K562 (cell line): ENCODE measurements at regions not wholly inside any gene's neighbourhood (a gene's known extent, or its start where the extent isn't known, plus 50 kb on each side); places are given as distances from the start of the nearest gene placed in this dataset.

Experiments
- BRD4 ChIP-seq: fragments of 200-600 bp; sonication (generic); IDR thresholded peaks from 2 replicates; pipeline ENCODE4 v1.6.1; 2017; ENCODE audit warnings: inconsistent platforms
- CREM ChIP-seq: IDR thresholded peaks from 2 replicates; pipeline ENCODE4 v1.6.1; 2014; ENCODE audit warnings: antibody characterized with exemption, low read depth
- FUS ChIP-seq: fragments of 200-400 bp; formaldehyde crosslinking; optimal IDR thresholded peaks from 2 replicates; pipeline ENCODE3; 2017; ENCODE audit warnings: low read depth, low read length
- MEF2A ChIP-seq: IDR thresholded peaks from 2 replicates; pipeline ENCODE4 v1.6.1; 2011; ENCODE audit warnings: low read depth, mild to moderate bottlenecking, low read length, moderate library complexity; ENCODE audit not compliant: control insufficient read depth
- NFRKB ChIP-seq: fragments of 450-650 bp; IDR thresholded peaks from 2 replicates; pipeline ENCODE4 v1.6.1; 2016; ENCODE audit warnings: low read depth
- SNRNP70 ChIP-seq: fragments of 200-400 bp; formaldehyde crosslinking; optimal IDR thresholded peaks from 2 replicates; pipeline ENCODE3; 2017; ENCODE audit warnings: low read depth, low read length
- SRF ChIP-seq, 2 experiments: fragments of 250-450, 450-650 bp in 1 of 2; sonication (Bioruptor Pico) in 1 of 2; sonication (generic) in 1 of 2; formaldehyde crosslinking; IDR thresholded peaks; 2 replicates each; pipeline versions ENCODE4 v1.5.0 to v1.5.1; 2020 to 2022; ENCODE audit warnings: mild to moderate bottlenecking in 1 of 2, missing genetic modification reagents in 1 of 2
- TSC22D4 ChIP-seq: fragments of 450-650 bp; IDR thresholded peaks from 2 replicates; pipeline ENCODE4 v1.6.1; 2016; ENCODE audit warnings: missing genetic modification characterization, missing biosample characterization, control low read depth
- ZC3H4 ChIP-seq: sonication (generic); formaldehyde crosslinking; IDR thresholded peaks from 2 replicates; pipeline ENCODE4 v1.9.0; 2021; ENCODE audit warnings: missing genetic modification reagents, borderline replicate concordance
- ZC3H8 ChIP-seq: fragments of 450-650 bp; IDR thresholded peaks from 2 replicates; pipeline ENCODE4 v1.6.1; 2017
- ZNF133 ChIP-seq: fragments of 250-450 bp; sonication (Bioruptor Pico); IDR thresholded peaks from 2 replicates; pipeline ENCODE4 v1.4.0; 2020; ENCODE audit warnings: mild to moderate bottlenecking
- ZNF282 ChIP-seq: sonication (generic); formaldehyde crosslinking; IDR thresholded peaks from 2 replicates; pipeline ENCODE4 v1.8.1; 2023; ENCODE audit warnings: missing genetic modification reagents
- TF ChIP-seq, protein P1 (sequence below): fragments of 250-450 bp; sonication (Bioruptor Pico); IDR thresholded peaks from 2 replicates; pipeline ENCODE4 v1.8.0; 2022; ENCODE audit warnings: inconsistent platforms
- TF ChIP-seq, protein P2 (sequence below): fragments of 450-650 bp; IDR thresholded peaks from 2 replicates; pipeline ENCODE4 v1.6.1; 2016; ENCODE audit warnings: low read depth
- TF ChIP-seq, protein P3 (sequence below), 2 experiments: fragments of 450-650 bp in 1 of 2; IDR thresholded peaks; 2 replicates each; pipeline ENCODE4 v1.6.1; 2011 to 2017; ENCODE audit warnings: low read depth in 2 of 2, antibody characterized with exemption in 1 of 2, borderline replicate concordance in 1 of 2, low read length in 1 of 2, mild to moderate bottlenecking in 1 of 2, mixed read lengths in 1 of 2; ENCODE audit not compliant: control insufficient read depth in 1 of 2

DNA sequence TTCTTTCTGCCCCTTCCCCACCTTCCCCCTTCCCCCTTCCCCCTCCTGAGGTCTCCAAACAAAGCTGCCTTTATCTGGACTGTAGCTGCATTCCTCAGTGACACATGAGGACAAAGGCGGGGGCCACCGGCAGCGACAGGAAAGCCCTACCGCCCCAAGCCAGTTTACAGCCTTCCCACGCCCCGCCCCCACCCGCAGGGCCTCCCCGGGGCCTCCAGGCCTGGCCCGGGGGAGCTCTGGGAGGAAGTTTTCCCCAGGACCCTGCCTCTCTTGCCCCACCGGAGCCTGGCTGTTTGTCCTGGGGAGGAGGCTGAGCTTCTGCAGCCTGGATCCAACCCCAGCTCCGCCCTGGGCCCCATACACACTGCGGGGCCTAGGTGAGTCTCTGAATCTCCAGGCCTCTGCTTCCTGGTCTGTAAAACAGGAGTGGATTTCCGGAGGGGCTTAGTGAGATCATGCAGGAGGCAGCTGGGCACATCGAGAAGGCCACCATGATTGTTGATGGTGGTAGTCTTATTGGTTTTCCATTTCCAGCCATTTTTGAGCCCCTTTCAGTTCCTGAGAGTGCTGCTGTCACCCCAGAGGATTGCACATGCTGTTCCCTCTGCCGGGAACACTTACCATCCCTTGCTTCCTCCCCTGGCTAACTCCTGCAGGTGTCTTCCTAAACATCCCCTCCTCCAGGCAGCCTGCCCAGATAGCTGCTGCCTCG lies 130.7 kb downstream of the MN1 start (continued):
- TF ChIP-seq, protein P1, sequence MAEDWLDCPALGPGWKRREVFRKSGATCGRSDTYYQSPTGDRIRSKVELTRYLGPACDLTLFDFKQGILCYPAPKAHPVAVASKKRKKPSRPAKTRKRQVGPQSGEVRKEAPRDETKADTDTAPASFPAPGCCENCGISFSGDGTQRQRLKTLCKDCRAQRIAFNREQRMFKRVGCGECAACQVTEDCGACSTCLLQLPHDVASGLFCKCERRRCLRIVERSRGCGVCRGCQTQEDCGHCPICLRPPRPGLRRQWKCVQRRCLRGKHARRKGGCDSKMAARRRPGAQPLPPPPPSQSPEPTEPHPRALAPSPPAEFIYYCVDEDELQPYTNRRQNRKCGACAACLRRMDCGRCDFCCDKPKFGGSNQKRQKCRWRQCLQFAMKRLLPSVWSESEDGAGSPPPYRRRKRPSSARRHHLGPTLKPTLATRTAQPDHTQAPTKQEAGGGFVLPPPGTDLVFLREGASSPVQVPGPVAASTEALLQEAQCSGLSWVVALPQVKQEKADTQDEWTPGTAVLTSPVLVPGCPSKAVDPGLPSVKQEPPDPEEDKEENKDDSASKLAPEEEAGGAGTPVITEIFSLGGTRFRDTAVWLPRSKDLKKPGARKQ (CRISPR knock-in tag) = no peak
- TF ChIP-seq MEF2A (no peak), TSC22D4 (tag) (no peak), FUS (no peak), BRD4 (0 out of 2 replicates have a peak, but pooled peaks have one; percentile 47), SRF (CRISPR knock-in tag; IDR thresholded peaks at IDR 0.05) (no peak), SNRNP70 (no peak), ZNF282 (no peak), ZC3H8 (no peak), ZC3H4 (CRISPR knock-in tag) (no peak), CREM (peak; percentile 33; the same call in 1 of the 2 replicates), ZNF133 (no peak), NFRKB (peak; percentile 79)
- TF ChIP-seq, protein P2, sequence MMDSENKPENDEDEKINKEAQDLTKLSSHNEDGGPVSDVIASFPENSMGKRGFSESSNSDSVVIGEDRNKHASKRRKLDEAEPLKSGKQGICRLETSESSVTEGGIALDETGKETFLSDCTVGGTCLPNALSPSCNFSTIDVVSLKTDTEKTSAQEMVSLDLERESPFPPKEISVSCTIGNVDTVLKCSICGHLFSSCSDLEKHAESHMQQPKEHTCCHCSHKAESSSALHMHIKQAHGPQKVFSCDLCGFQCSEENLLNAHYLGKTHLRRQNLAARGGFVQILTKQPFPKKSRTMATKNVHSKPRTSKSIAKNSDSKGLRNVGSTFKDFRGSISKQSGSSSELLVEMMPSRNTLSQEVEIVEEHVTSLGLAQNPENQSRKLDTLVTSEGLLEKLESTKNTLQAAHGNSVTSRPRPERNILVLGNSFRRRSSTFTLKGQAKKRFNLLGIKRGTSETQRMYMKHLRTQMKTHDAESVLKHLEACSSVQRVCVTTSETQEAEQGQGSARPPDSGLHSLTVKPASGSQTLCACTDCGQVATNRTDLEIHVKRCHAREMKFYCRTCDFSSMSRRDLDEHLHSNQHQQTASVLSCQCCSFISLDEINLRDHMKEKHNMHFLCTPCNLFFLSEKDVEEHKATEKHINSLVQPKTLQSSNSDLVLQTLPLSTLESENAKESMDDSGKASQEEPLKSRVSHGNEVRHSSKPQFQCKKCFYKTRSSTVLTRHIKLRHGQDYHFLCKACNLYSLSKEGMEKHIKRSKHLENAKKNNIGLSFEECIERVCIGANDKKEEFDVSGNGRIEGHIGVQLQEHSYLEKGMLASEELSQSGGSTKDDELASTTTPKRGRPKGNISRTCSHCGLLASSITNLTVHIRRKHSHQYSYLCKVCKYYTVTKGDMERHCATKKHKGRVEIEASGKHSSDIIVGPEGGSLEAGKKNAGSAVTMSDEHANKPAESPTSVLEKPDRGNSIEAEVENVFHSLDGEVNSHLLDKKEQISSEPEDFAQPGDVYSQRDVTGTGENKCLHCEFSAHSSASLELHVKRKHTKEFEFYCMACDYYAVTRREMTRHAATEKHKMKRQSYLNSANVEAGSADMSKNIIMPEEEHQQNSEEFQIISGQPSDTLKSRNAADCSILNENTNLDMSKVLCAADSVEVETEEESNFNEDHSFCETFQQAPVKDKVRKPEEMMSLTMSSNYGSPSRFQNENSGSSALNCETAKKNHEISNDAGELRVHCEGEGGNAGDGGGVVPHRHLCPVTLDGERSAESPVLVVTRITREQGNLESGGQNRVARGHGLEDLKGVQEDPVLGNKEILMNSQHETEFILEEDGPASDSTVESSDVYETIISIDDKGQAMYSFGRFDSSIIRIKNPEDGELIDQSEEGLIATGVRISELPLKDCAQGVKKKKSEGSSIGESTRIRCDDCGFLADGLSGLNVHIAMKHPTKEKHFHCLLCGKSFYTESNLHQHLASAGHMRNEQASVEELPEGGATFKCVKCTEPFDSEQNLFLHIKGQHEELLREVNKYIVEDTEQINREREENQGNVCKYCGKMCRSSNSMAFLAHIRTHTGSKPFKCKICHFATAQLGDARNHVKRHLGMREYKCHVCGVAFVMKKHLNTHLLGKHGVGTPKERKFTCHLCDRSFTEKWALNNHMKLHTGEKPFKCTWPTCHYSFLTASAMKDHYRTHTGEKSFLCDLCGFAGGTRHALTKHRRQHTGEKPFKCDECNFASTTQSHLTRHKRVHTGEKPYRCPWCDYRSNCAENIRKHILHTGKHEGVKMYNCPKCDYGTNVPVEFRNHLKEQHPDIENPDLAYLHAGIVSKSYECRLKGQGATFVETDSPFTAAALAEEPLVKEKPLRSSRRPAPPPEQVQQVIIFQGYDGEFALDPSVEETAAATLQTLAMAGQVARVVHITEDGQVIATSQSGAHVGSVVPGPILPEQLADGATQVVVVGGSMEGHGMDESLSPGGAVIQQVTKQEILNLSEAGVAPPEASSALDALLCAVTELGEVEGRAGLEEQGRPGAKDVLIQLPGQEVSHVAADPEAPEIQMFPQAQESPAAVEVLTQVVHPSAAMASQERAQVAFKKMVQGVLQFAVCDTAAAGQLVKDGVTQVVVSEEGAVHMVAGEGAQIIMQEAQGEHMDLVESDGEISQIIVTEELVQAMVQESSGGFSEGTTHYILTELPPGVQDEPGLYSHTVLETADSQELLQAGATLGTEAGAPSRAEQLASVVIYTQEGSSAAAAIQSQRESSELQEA = no peak
- TF ChIP-seq, protein P3, sequence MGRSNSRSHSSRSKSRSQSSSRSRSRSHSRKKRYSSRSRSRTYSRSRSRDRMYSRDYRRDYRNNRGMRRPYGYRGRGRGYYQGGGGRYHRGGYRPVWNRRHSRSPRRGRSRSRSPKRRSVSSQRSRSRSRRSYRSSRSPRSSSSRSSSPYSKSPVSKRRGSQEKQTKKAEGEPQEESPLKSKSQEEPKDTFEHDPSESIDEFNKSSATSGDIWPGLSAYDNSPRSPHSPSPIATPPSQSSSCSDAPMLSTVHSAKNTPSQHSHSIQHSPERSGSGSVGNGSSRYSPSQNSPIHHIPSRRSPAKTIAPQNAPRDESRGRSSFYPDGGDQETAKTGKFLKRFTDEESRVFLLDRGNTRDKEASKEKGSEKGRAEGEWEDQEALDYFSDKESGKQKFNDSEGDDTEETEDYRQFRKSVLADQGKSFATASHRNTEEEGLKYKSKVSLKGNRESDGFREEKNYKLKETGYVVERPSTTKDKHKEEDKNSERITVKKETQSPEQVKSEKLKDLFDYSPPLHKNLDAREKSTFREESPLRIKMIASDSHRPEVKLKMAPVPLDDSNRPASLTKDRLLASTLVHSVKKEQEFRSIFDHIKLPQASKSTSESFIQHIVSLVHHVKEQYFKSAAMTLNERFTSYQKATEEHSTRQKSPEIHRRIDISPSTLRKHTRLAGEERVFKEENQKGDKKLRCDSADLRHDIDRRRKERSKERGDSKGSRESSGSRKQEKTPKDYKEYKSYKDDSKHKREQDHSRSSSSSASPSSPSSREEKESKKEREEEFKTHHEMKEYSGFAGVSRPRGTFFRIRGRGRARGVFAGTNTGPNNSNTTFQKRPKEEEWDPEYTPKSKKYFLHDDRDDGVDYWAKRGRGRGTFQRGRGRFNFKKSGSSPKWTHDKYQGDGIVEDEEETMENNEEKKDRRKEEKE (IDR thresholded peaks at IDR 0.05; ENCODE audit: borderline replicate concordance in 1 of 2, control insufficient read depth in 1 of 2, low read depth in 2 of 2, low read length in 1 of 2) = no peak
